Activated naive CD4-positive, alpha-beta T cell (primary cell): ENCODE measurements at regions not wholly inside any gene's neighbourhood (a gene's known extent, or its start where the extent isn't known, plus 50 kb on each side); places are given as distances from the start of the nearest gene placed in this dataset.
A peak's percentile ranks its signal among the peaks of the same experiment; 100 is the strongest.
"Not testable (repeated sequence)": the region's sequence is repeated elsewhere in the genome, so short reads cannot be mapped to it uniquely, and the experiment has no call there.

ENCODE experiments used
- DNase-seq, 4 experiments: peaks; one replicate each; lab custom pipeline; 2025; lab: John Stamatoyannopoulos, UW

- no peak for DNase-seq
These were observed 128.9 kb downstream of the CD164 start for GRCh38 chr6:109253366-109253765.

- DNase-seq = no peak
These were observed 129.8 kb downstream of the CD164 start for GRCh38 chr6:109252261-109253041.

GRCh38 chr6:109251839-109252238 is 130.4 kb downstream of the CD164 start:
- DNase-seq = no peak

- DNase-seq = not testable (repeated sequence)
These were observed 131.6 kb downstream of the CD164 start for GRCh38 chr6:109250544-109251156.

DNA sequence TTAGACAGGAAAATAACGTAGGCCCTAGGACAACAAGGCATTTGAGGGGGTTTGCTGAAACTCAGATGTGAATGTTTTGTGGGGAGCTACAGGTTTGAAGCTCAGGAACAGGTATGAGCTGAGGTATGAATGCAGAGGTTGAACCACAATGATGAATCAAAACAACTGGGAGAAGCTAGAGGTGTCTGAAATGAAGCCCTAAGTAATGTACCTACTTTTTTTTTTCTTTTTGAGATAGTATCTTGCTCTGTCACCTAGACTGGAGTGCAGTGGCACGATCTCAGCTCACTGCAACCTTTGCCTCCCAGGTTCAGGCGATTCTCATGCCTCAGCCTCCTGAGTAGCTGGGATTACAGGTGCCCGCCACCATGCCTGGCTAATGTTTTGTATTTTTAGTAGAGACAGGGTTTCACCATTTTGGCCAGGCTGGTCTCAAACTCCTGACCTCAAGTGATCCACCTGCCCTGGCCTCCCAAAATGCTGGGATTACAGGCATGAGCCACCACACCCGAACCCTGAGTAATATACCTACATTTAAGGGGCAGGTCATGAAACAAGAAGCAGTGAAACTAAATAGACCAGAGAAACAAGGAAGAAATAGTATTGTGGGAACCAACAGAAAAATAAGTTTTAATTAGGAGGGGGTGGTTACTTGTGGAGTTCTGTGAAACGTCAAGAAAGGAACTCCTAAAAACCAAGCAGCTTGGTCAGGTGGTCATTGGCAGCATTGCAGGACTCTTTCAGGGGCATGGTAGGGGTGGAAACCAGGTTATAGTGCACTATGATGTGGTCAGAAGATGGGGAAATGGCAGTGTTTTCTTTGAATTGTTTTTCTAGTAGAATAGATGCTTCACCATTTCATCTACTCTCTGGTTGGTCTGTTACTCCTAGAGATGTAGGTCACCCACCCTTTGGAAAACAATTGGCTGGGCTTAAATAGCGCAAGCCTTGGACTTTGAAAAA is 138.1 kb downstream of the CD164 start:
- DNase-seq = no peak

DNA sequence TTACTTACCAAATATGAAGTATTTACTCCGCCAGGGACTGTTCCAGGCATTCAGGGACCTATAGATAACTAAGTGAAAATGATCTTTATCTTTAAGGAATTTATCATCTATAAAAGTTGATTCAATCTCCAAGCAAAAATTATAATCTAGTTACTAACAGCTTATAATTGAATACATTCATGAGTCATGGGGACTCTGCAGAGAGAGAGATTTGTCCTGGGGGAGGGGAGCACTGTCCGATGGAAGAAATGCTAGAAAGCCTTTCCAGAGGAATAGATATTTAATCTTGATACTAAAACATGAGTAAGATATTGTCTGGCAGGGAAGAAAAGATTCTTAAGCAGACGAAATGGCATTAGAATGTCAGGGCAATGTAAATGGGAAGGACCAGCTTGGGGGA is 139.3 kb downstream of the CD164 start:
- no peak for DNase-seq

DNA sequence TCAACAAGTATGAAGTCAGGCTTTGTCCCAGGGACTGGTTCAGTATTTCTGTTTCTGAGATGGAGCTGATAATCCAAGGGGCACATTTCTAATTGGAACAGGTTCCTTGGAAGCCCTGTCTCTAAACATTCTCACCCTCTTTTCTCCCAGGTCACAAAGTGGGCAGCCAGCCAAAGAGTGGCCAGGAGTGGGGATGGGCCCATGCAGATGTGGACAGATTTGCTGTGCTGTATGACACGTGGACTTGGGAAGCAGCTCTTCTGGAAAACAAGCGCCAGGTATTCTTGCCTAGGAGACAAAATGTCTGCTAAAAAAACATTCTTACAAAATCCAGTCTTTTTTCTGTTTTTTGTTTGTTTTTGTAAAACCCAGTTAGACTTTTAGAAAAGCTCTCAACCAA is 140.2 kb downstream of the CD164 start:
- DNase-seq = no peak

- DNase-seq = no peak
These were observed 141.1 kb downstream of the CD164 start for GRCh38 chr6:109241199-109241598.

- DNase-seq = no peak
These were observed 141.7 kb downstream of the CD164 start for GRCh38 chr6:109240370-109241084.

DNA sequence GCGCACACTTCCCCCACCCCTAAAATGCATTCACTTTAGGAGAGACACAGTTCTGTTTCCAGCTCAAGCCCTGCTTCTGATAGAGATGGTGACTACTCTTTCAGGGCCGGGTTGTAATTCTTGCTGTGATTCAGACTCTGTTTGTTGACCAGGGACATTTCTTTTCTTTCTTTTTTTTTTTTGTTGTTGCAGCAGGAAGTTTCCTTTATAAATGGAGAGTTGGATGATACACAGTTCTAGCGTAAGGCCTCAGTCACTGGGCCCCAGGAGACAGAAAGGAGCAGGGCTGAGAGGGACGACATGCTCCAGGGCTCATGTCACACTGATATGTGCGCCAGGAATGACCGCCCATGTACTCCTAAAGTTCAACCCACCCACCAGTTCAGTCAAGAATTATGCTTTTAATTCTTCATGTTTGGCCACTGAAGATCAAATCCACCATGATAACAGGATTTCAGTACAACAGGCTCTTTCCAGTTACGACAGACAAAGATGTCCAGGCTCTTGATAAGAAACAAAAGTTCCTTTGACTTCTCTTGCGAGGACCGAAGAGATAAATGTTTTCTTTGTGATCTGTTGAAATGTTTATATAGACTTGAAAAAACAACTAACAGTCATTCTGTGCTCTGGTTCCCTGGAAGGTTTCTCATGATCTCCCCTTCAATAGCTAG is 142.5 kb downstream of the CD164 start:
- DNase-seq = no peak

DNA sequence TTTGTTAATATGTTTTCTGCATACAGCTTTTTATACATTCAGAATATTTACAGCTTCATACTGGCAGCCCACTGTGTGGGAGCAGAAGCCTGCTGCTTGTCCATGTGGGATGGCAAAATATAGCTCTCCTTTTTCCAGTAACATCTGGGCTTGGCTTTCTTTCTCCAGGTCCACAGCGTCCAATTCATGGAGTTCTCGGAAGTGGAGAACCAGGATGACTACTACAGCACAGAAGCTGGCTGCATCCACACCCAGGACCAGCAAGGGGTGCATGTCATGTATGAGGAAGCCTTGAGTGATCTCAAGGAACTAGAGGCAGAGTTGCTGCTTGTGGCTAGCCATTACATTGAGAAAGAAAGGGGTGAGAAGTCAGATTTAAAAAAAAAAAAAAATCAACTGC is 143.1 kb downstream of the CD164 start:
- no peak for DNase-seq

- no peak for DNase-seq
These were observed 143.1 kb downstream of the CEP57L1 start for GRCh38 chr6:109238396-109238795.

DNA sequence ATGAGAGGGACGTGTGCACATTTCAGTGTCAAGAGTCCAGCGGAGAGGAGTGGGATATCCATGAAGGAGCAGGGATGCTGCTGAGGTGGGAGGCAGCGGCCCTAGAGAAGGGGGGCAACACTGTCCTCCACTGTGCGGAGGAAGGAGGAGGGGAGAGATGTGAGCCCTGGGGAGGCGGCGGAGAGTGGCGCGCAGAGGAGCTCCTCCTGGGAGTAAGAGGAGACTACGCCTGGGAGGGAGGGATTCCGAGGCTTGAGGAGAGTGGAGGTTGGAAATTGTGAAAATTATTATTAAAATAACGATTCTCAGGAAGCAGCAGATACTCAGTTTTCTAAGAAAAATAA is 142.7 kb downstream of the CEP57L1 start:
- DNase-seq = no peak

DNA sequence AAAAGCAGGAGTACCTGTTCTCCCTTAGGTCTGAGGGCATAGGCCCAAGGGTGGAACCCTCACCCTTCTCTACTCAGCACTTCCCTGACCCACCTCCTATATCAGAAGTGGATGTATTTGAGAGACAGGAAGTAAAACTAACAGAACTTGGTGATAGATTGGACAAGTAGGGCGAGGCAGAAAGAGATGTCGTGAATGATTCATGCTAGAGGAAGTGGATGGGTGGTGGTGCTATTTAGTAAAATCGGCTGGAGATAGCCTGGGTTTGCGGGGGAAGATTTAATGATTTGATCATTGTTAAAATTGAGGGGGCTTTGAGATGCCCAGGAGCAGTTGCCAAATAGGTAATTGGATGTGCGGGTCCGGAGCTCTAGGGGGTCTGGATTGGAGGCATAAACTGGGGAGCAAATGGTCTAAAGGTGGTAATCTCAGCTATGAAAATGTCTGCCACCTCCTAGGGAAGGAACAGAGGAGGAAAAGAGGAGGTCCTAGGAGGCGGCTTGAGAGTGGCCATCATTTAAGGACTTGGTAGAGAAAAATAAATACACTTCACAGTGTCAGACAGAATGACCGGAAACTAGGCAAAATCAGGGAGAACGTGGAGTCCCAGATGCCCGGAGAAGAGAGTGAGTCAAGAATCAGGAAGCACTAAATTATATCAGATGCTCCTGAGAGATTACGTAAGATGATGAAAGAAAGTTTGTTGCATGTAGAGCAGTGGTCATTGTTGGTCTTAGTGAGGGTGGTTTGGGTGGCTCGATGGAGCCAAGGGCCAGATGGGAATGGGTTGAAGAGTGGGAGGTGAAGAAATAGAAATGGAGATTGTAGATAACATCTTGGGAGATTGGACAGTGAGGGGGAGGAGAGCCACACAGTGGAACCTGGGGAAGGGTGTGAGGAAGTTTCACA is 142.0 kb downstream of the CEP57L1 start:
- DNase-seq = no peak

- DNase-seq = peak in 1 of 4 experiments; percentile 6
These were observed 141.1 kb downstream of the CEP57L1 start for GRCh38 chr6:109236115-109237076.

DNA sequence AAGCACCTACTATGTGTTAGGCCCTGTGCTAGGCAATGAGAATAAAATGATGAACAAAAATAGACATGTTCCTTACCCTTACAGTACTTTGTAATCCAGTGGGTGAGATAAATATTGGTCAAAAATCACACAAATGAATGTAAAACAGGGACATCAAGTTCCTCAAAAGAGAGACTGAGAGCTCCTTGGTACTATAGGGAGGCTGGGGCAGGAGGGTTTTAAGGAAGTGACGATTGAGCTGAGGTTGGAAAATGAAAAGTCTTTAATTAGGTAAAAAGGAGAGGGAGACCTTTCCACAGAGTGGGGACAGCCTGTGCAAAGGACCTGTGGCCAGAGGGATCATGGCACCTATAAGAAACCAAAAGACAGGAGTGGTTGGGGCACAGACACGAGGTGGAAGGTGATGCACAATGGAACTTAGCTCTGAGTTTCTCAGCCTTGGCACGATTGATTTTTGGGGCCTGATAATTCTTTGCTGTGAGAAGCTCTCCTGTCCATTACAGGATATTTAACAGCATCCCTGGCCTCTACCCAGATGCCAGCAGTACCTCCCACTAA is 140.3 kb downstream of the CEP57L1 start:
- DNase-seq = no peak

DNA sequence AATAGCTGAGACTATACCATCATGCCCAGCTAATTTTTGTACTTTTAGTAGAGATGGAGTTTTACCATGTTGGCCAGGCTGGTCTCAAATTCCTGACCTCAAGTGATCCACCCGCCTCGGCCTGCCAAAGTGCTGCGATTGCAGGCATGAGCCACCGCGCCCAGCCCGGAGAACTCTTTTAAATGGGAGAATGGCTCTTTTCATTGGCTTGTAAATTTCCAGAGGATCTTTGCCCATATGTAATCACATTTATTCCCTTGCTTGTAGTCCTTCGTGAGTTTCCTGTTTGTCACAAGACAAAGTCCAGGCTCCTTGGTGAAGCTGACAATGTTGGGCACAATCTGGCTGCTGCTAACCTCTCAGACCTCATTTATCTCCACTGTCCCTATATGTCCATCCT is 135.1 kb downstream of the CEP57L1 start:
- DNase-seq = no peak

- DNase-seq = no peak
These were observed 134.2 kb downstream of the CEP57L1 start for GRCh38 chr6:109229536-109229935.

DNA sequence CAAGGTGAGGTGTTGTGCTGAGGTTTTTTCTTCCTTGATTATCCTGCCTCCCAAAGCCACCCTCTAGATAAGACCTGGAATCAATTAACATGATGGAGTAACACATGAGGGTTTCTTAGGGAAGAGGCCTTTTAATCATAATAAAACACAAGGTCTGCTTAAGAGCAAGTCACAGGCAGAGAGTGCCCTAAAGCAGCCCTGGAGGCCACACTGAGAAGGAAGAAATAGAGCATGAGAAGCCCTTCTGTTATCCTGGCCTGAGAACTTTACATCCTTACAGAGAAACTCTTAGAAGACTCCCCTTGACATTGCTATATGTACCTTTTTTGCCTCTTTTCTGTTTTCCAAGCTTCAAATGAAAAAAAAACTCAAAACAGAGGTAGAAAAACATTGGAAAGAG is 132.3 kb downstream of the CEP57L1 start:
- DNase-seq = no peak
